SIG-M5 treated with dmso at 0.1 percent for 504 hours (cell line): ENCODE measurements at regions not wholly inside any gene's neighbourhood (a gene's known extent, or its start where the extent isn't known, plus 50 kb on each side); places are given as distances from the start of the nearest gene placed in this dataset.
"Not testable (repeated sequence)": the region's sequence is repeated elsewhere in the genome, so short reads cannot be mapped to it uniquely, and the experiment has no call there.

Source experiments
- DNase-seq: peaks from one replicate; lab custom pipeline; 2025; ENCODE audit not compliant: unreplicated experiment; lab: John Stamatoyannopoulos, UW

DNA sequence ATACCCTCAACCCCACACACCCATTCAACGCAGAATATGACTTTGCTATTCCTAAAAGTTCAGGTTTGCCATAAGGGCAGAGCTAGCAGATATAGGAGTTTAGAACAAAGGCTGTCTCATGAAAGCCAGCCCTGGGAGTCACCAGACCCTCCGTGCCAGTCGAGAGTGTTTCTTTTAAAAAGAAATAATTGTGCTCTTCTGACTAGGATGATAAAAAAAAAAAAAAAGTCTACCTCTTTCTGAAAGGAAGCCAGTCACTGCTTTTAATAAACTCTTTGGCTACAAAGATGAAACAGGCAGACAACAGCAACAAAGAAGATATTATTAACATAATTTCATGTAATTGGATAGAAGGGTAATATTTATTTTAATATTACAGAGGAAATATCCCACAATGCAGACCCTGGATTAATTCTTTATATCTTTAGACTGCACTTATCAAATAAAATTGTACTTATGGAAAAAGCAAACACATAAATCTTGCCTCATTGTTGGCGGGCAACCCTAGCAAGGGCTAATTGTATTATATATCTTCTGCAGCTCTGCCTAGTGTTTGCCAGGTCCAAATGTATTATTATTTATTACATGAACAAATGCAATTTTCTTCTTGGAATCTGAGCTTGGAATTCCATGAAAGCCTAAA lies 277.5 kb upstream of the DYNLRB2 start:
- no peak for DNase-seq

GRCh38 chr16:80260906-80261311 lies 279.9 kb upstream of the DYNLRB2 start:
- DNase-seq: no peak

DNA sequence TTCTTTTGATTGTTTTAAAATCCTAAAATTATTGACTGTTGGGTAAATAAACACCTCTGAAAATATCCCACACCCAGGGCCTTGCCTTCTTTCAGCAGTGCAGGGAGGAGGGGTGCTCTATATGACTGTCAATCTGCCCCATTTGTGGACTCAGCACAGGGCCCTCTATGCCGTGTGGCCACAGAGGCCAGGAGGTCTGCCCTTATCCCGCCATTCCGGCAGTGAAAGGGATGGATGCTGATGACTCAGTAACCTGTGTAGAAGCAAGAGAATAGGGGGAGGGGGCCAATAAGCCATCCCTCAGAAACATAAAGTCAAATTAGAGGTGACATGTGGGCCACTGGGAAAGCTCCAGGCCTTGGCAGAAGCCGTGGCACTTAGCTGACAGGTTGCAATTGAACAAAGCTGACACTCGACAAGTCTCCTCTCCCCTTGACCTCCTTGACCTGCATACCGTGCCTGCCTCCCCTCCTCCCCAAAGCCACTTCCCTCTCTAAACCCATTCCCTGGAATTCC lies 281.4 kb upstream of the DYNLRB2 start:
- no peak for DNase-seq

DNA sequence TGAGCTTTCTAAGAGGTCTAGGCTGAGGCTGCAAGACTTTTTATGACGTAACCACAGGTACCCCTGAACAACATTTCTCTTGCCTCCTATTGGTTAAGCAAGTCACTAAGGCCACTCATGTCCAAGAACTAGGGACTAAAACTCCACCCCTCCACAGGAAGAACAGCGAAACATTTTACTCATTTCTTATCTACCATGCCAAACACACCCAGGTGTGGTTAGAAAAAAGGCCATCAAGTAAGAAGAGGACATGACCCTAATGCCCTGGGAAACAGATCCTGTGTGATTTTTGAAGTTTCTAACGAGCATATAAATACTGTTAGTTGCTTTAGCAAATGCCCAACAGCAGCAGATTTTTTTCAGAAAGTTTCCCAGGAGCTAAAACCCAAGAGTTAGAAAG lies 282.4 kb upstream of the DYNLRB2 start:
- no peak for DNase-seq

DNA sequence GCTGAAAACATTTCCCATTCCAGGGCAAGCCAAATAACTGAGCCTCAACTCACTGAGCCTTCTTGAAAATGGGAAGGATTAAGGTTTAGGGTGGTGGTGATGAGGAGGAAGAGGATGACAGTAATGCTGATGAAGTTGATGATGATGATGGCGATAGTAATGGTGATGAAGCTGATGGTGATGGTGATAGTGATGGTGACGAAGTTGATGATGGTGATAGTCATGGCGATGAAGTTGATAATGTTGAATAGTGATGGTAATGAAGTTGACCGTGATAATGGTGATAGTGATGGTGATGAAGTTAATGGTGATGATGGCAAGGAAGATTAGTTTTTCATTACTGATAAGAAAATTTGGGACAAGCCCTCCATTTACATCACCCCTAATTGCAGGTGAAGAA lies 285.8 kb upstream of the DYNLRB2 start:
- DNase-seq: no peak

- DNase-seq: no peak
Observed at GRCh38 chr16:80253741-80254140, 287.1 kb upstream of the DYNLRB2 start.

DNA sequence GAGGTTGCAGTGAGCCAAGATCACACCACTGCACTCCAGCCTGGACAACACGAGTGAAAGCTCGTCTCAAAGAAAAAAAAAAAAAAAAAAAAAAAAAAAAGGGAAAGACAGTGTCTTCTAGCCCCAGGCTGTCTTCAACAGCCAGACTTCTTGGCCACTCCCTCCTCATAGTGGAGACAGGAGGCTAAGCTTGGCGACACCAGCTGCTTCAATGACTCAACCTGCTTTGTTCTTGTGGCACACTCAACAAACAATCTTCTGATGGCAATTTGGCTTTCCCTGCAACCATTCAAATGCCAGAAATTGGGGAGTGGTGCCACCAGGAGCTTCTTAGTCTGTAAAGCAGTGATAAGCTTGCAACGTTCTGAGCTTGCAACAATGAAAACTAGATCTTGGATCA lies 290.4 kb upstream of the DYNLRB2 start:
- DNase-seq: no peak

DNA sequence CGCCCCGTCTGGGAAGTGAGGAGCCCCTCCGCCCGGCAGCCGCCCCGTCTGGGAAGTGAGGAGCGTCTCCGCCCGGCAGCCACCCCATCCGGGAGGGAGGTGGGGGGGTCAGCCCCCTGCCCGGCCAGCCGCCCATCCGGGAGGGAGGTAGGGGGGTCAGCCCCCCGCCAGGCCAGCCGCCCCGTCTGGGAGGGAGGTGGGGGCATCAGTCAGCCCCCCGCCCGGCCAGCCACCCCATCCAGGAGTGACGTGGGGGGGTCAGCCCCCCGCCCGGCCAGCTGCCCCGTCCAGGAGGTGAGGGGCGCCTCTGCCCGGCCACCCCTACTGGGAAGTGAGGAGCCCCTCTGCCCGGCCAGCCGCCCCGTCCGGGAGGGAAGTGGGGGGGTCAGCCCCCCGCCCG lies 297.5 kb upstream of the DYNLRB2 start:
- DNase-seq: not testable (repeated sequence)

DNA sequence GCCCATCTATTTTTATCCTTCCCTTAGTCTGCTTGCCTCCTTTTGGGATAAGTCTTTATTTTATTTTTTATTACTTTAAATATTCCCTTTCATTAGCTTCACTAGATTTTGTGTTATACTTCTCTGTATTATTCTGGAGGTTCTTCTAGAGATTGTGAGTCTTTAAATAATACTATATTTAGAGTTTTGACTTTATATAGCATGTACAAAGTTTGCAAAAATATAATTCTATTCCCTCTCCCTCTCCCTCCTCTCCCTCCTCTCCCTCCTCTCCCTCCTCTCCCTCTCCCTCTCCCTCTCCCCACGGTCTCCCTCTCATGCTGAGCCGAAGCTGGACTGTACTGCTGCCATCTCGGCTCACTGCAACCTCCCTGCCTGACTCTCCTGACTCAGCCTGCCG lies 298.5 kb upstream of the DYNLRB2 start:
- DNase-seq: not testable (repeated sequence)

- no peak for DNase-seq
Observed at GRCh38 chr16:80233097-80233835, 307.5 kb upstream of the DYNLRB2 start.

- no peak for DNase-seq
Observed at GRCh38 chr16:80231888-80232287, 308.9 kb upstream of the DYNLRB2 start.

DNA sequence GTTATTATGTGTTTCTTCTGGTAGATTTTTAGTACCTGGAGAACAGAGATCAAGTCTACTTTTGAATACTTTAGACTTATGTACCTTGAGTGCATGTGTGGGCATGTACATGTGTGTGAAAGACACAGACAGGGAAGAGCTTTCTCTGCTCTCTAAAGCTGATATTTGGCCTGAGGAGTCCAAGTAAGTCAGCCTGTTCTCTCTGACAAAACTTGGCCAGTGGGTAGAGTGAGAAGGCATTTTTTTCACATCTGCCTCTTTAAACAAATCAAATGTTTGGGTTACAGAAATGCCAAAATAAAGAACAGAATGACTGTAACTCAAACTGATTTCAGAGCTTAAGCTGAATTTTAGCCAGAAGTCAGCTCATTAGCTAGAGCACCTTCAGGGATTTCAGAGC lies 309.7 kb upstream of the DYNLRB2 start:
- no peak for DNase-seq

DNA sequence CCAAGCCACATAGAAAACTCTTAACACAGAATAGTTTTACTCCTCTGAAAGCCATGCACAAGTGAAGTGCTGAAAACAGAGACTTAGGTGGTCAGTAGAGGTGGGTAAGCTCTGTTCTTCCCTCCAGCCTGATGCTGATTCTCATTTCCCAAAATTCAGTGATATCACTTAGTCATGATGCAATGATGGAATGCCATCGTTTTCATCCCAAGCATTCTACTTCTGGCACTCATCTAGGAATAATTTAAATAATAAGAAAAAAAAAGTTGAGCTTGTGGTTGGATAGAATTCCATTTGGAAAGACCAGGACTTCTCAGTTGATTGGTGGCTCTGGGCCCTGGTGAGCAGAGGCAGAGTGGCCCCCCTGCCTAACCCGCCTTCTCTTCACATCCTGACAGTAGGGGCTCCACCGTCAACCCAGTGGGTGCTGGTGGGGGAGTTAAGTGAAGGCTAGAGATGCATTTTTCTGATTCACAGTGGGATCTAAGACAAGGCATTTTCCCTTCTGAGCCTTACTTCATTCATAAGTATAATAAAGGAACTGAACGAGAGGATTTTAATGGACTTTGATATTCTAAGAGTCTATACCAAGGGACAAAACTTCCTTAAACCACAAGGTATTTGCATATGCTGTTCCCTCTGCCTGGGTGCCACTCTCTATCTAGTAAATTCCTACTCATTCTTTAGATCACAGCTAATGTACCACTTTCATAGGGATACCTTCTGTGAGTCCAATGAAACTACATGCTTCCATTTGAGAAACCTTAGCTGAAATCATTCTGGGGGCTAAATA lies 310.3 kb upstream of the DYNLRB2 start:
- DNase-seq: no peak

- no peak for DNase-seq
Observed at GRCh38 chr16:80226499-80226898, 314.3 kb upstream of the DYNLRB2 start.

GRCh38 chr16:80210787-80211186 lies 330.0 kb upstream of the DYNLRB2 start:
- DNase-seq: no peak

DNA sequence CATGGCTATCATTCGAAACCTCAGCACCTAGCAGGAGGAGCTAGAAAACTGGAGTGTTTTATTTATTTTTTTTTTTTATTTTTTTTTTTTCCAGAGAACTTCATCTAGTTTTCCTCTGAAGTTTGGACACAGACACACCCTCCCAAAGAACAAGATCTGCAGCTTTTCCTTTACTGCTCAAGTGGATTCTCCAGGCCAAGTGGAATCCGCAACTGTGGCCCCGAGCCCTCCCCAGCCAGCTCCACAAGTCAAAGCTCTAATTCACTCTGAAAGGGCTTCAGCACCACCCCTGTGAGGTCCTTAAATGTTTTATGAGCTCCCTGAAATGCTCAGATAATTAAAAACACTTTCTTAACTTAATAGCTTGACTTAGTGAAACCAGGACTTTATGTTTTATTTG lies 332.1 kb upstream of the DYNLRB2 start:
- DNase-seq: no peak

DNA sequence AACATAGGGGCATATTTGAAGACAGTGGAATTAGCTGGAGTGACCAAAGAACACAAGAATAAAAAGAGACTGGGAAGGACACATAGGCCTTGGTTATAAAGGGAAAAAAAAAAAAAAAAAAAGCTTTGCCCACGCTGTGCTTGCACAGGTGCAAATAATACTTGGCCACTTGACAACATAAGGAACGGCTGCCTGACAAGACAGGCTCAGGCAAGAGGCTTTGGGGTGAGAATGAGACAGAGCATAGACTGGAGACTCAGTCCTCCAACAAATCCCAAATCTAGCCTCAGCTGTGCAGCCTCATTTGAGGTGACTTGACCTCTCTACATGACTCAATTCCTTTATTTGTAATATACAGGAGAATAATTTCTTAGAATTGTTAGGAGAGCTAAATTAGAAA lies 332.8 kb upstream of the DYNLRB2 start:
- DNase-seq: no peak

- DNase-seq: no peak
Observed at GRCh38 chr16:80203821-80204220, 337.0 kb upstream of the DYNLRB2 start.

GRCh38 chr16:80202831-80203413 lies 337.9 kb upstream of the DYNLRB2 start:
- DNase-seq: no peak

- DNase-seq: no peak
Observed at GRCh38 chr16:80200079-80200478, 340.7 kb upstream of the DYNLRB2 start.

DNA sequence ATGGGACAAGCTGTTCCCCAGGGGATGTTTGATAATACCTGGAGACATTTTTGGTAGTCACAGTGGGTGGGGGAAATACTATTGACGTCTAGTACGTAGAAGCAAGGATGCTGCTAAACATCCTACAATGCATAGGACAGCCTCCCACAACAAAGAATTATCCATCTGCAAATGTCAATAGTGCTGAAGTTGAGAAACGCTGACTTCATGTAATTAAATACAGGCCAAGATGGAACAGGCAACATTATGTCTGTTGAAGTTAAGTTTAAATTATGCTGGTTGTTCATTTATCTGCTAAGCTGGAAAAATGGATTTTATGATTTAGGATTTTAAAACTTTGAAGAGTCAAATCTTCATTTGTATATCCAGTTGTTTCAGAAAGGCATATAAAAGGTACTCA lies 341.2 kb upstream of the DYNLRB2 start:
- DNase-seq: no peak
